ENCODE measurements at regions not wholly inside any gene's neighbourhood (a gene's known extent, or its start where the extent isn't known, plus 50 kb on each side); places are given as distances from the start of the nearest gene placed in this dataset.

DNA sequence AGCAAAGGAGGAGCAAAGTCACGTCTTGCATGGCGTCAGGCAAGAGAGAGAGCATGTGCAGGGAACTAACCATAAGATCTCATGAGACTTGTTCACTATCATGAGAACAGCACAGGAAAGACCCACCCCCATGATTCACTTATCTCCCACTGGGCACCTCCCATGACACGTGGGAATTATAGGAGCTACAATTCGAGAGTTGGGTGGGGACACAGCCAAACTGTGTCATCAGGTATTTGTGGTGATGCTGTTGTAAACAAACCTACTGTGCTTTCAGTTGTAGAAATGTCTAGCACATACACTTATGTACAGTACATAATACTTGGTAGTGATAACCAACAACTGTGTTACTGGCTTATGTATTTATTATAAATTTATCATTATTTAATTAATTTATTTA lies 128.3 kb downstream of the UTRN start:
- Histone ChIP-seq H3K4me1 (peaks cover 4 to 61% (median 24%) of the 10 kb centered on the region in 4 donors), H3K9me3 (no peaks in the 10 kb centered on the region), H3K4me3 (no peak overlapping the region), H3K27ac (no peak overlapping the region), H3K27me3 (no peaks in the 10 kb centered on the region), H3K36me3 (no peaks in the 10 kb centered on the region)
- peak in 1 of 2 donors; percentile 32 for DNase-seq
- WGBS, 5 donors, result 65 to 82% (median 77%) methylated on average over 4 of the region's 4 CpGs
- TF ChIP-seq, protein P1, sequence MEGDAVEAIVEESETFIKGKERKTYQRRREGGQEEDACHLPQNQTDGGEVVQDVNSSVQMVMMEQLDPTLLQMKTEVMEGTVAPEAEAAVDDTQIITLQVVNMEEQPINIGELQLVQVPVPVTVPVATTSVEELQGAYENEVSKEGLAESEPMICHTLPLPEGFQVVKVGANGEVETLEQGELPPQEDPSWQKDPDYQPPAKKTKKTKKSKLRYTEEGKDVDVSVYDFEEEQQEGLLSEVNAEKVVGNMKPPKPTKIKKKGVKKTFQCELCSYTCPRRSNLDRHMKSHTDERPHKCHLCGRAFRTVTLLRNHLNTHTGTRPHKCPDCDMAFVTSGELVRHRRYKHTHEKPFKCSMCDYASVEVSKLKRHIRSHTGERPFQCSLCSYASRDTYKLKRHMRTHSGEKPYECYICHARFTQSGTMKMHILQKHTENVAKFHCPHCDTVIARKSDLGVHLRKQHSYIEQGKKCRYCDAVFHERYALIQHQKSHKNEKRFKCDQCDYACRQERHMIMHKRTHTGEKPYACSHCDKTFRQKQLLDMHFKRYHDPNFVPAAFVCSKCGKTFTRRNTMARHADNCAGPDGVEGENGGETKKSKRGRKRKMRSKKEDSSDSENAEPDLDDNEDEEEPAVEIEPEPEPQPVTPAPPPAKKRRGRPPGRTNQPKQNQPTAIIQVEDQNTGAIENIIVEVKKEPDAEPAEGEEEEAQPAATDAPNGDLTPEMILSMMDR (IDR thresholded peaks at IDR 0.05), result no peak
- TF ChIP-seq POLR2AphosphoS5 (IDR thresholded peaks at IDR 0.05) (no peak), EP300 (IDR thresholded peaks at IDR 0.05) (no peak), POLR2A (IDR thresholded peaks at IDR 0.05) (no peak)
- intact Hi-C loops (cut with DNase I; ENCODE audit: low total_unique reads), result no loop called here

- DNase-seq, result no peak
- intact Hi-C loops (cut with DNase I; ENCODE audit: low total_unique reads), result no loop called here
- Histone ChIP-seq H3K27ac (peak overlapping the region in 1 of 5 donors; percentile 34), H3K27me3 (no peaks in the 10 kb centered on the region), H3K36me3 (no peaks in the 10 kb centered on the region), H3K4me1 (peaks cover 4 to 54% (median 24%) of the 10 kb centered on the region in 4 donors), H3K9me3 (no peaks in the 10 kb centered on the region), H3K4me3 (no peak overlapping the region)
- TF ChIP-seq POLR2AphosphoS5 (IDR thresholded peaks at IDR 0.05), result peak in 2 of 3 donors; percentile 19 to 34
- TF ChIP-seq, protein P1 (IDR thresholded peaks at IDR 0.05), result no peak
- WGBS, 5 donors, result 55 to 73% (median 59%) methylated on average over 3 of the region's 3 CpGs
These were observed 129.9 kb downstream of the UTRN start for GRCh38 chr6:144415014-144415413.

DNA sequence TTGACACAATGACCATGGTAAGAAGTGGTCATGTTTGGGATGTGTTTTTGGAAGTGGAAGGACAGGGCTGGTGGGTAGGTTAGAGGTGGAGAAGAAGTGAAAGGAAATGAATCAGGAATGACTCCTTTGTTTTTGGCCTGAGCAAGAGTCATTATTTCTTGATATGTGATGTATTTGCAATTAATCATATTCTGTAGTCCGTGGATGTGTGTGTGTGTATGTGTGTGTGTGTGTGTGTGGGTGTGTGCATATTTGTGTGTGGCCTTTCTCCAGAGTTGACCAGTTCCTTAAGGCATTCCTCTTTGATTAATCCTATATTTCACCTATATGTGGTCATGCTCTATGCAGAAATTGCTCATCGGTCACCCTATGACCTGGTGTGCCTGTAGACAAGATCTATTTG lies 130.7 kb downstream of the UTRN start:
- TF ChIP-seq POLR2AphosphoS5 (IDR thresholded peaks at IDR 0.05), result no peak
- TF ChIP-seq, protein P1 (IDR thresholded peaks at IDR 0.05), result no peak
- no peak for TF ChIP-seq POLR2A (IDR thresholded peaks at IDR 0.05)
- no peak for TF ChIP-seq EP300 (IDR thresholded peaks at IDR 0.05)
- intact Hi-C loops (cut with DNase I; ENCODE audit: low total_unique reads), result no loop called here
- no peaks in the 10 kb centered on the region for H3K27me3 ChIP-seq
- no peak for DNase-seq
- H3K4me3 ChIP-seq, result no peak overlapping the region
- H3K27ac ChIP-seq, result peak overlapping the region in 1 of 5 donors; percentile 34
- WGBS, 5 donors, result 64 to 85% (median 76%) methylated on average over 2 of the region's 2 CpGs
- no peaks in the 10 kb centered on the region for H3K9me3 ChIP-seq
- no peaks in the 10 kb centered on the region for H3K36me3 ChIP-seq
- H3K4me1 ChIP-seq, result peaks cover 4 to 47% (median 24%) of the 10 kb centered on the region in 4 donors

- WGBS, 5 donors, result 66 to 95% (median 90%) methylated on average over 4 of the region's 4 CpGs
- Histone ChIP-seq H3K27me3 (no peaks in the 10 kb centered on the region), H3K27ac (peak overlapping the region in 1 of 5 donors; percentile 18), H3K36me3 (no peaks in the 10 kb centered on the region), H3K4me1 (peaks cover 4 to 43% (median 24%) of the 10 kb centered on the region in 4 donors), H3K9me3 (no peaks in the 10 kb centered on the region), H3K4me3 (no peak overlapping the region)
- DNase-seq, result no peak
- TF ChIP-seq POLR2AphosphoS5 (IDR thresholded peaks at IDR 0.05) (no peak), POLR2A (IDR thresholded peaks at IDR 0.05) (no peak)
- TF ChIP-seq, protein P1 (IDR thresholded peaks at IDR 0.05), result no peak
- intact Hi-C loops (cut with DNase I; ENCODE audit: low total_unique reads), result no loop called here
These were observed 131.1 kb downstream of the UTRN start for GRCh38 chr6:144416244-144416643.
